Fibroblast of skin of back (primary cell): ENCODE measurements at regions not wholly inside any gene's neighbourhood (a gene's known extent, or its start where the extent isn't known, plus 50 kb on each side); places are given as distances from the start of the nearest gene placed in this dataset.
A peak's percentile ranks its signal among the peaks of the same experiment; 100 is the strongest.

Experiments
- DNase-seq: peaks from one replicate; pipeline ENCODE4 v3.0.0-alpha.2; 2013

- no peak for DNase-seq
Observed at GRCh38 chr5:163623524-163623923, 118.1 kb downstream of the MAT2B start.

DNA sequence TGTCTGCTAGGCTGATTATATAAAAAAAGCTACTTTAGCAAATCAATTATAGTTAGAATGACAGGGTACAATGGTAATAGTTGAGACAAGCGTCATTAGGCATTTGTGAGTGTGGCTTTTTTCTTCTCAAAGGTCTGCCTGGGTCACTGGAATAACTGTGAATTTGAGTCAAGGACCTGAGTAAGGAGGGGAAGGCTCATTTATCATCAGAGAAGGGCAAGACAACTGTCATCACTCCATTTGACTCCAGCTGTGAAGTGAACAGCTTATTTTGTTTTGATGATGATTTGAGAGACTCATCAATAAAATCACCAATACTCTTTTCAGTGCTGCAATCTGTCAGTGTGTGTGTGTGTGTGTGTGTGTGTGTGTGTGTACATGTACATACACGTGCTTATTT lies 118.6 kb downstream of the MAT2B start:
- no peak for DNase-seq

GRCh38 chr5:163624431-163624830 lies 119.0 kb downstream of the MAT2B start:
- no peak for DNase-seq

- DNase-seq: no peak
Observed at GRCh38 chr5:163626904-163627434, 121.5 kb downstream of the MAT2B start.

DNA sequence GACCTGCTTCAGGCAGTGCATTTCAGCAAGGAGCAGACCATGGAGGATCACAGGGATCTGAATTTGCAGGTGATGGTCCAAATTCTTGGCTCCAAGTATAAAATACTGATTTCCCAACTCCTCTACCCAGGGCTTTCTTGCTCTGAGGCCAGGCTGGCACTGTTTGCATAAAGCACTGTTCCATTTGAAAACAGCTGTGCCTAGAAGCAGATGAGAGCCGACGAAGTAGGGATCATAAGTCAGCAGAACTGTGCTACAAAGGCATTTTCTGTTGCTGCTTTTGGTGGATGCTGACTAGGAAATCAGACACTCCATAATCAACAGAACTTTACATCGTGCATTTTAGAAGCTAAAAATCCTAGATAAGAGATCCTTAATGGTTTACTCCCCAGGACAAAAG lies 126.4 kb downstream of the MAT2B start:
- DNase-seq: no peak

DNA sequence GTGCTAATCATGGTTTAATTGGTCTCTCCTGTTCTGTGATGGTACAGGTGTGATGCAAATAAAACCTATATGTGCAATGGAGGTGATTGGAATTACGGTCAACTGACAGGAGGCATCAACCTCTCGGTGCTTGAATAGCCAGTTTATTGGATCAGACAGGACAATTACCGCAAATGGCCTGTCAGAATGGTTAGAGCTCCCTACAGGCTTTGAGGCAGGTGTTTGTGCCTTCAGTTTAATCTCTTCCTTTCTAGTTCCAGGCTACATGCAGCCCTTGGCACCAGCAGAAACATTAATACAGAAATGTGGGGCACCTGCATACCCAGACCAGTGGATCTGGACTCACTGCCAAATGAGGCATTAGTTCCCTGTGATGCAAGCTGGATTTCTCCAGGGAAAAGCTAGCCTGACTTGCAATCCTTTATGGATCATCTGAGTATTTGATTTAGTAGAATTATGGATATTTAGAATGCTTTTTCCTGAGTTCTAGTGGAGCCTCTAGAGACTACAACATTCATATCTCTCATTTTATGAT lies 128.6 kb downstream of the MAT2B start:
- DNase-seq: no peak

DNA sequence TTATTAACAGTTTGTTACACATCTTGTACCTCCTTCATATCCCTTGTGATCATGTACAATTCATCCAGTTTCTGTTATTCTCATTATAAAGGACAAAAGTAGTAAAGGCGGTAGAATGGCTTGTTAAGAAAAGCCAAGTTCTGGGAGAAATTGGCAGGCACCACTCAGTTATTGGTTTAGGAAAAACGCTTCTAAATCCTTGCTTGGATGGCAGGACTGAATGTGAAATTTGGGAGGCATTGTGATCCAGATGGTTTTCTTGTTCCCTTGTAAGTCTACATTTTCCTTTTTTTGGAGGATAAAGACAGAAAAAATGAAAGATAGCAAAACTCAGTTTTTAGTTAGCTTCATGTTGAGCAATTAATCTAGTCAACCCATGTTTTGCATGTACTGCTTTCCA lies 130.2 kb downstream of the MAT2B start:
- DNase-seq: no peak

- DNase-seq: no peak
Observed at GRCh38 chr5:163642904-163643303, 137.5 kb downstream of the MAT2B start.

- no peak for DNase-seq
Observed at GRCh38 chr5:163645421-163646416, 140.3 kb downstream of the MAT2B start.

DNA sequence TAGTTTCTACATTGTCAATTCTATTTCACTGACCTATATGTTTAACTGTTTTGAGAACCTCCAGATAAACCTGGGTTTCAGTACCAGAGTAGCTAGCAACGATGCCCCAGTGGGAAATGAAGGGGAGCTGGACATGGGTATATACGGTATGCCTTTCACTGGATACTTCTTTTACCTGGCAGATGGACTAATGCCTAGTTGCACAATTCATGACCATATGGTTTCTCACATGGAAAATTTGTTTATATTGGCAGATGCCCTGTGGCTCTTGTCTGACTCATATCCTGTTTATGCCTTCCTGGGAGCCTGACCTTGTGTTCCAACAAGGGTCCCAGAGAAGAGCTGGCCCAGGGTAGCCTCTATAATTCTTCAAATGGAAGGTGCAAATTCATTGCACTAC lies 144.1 kb downstream of the MAT2B start:
- peak; percentile 5 for DNase-seq

GRCh38 chr5:163653526-163653925 lies 148.1 kb downstream of the MAT2B start:
- DNase-seq: no peak

DNA sequence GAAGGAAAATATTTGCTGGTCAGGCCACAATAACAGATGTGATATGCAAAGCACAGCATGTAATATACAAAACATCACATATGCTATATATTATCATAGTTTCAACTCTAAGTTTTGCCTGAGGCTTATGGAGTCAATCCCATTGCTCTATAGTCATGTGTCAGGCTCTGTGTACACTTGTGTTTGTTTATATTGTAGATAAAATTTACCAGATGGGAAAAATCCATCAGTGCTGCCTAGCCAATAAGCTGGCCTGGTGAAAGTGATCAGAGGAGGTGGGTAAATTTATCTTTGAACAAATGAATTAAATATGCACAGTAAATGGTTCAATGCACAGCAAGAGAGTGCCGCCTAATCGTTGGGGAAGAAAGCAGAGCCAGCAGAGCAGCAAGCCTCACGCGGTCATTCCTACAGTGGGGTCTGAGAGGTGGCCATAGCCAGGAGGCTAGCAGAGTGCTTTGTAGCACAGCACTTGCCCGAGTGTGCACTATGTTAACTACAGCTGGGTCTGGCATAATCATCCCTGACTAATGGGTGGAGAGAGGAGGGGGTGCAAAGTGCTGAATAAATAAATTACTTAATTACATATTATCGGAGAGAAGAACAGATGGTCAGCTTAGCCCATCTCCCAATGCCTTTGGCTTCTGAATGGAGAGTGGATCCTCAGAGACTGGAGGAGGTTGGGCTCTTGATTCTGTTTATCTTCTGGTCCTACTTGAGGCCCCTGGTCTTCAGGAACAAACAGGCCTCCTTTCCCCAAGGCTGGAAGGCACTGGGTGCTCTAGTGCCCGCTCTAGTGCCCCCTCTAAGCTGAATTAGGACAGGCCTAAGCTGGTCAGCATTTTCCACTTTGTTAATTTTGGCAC lies 153.5 kb downstream of the MAT2B start:
- no peak for DNase-seq

DNA sequence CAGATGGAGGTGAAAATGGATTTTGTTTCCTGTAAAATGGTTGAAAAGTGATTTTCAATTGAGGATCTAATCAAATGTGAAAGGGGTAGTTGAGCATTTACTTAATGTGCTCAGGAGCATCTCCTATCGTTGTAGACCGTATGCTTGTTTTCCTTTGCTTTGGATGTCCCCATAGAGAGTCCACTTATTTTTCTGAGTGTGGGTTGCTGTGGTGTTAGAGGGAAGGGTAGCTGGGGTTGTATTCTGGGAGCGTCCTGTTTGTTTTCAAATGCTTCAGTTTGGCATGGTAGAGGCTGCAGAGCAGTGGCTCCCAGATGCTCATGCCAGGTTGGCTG lies 154.1 kb downstream of the MAT2B start:
- DNase-seq: no peak

DNA sequence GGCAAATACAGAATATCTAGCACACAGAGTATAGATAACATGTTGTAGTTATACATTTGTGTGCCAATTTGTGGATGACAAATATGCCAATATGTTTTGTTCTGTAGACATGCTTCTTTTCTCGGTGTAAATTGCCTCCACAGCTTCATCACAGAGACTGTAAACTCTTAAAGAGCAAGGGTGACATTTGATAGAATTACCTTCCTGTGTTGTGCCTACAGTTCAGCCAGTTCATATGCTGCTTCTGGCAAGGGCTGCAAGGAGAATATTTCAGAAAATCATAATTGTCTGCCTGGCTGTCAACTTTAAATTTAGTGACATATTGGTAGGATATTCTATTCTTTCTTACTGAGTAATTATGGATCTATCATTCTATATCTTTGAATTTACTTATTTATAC lies 155.1 kb downstream of the MAT2B start:
- DNase-seq: no peak

DNA sequence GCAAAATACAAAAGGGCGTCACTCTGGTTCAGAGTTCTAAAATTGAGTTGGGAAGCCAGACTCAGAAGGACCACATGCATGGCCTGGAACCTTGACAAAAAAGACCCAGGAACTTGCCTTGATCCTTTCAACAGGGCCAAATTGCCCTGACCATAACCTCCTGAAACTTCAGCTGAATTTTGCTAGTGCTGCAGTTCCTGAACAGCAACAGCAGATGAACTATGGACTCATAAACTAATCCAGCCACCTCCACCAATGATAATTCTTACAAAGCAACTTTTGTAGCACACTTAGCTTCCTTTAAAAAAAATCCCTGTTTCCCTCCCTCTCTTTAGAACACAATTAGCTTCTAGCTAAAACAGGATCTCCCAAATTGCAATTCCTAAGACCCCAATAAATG lies 155.9 kb downstream of the MAT2B start:
- no peak for DNase-seq

- DNase-seq: no peak
Observed at GRCh38 chr5:163670036-163670435, 164.6 kb downstream of the MAT2B start.

DNA sequence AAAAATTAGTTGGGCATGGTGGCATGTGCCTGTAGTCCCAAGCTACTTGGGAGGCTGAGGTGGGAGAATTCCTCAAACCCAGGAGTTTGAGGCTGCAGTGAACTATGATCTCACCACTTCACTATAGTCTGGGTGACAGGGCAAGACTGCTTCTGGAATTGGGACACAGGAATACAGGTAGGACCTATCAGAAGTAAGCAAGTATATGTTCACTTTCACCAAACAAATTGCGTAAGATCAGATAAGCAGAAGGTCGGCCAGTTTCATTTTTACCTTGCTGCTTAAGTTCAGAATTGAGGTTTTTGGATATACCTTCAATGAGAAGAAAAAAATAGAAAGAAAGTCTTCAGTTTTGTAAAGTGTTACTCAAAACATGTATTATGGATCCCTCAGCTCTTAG lies 171.7 kb downstream of the MAT2B start:
- DNase-seq: no peak

- DNase-seq: no peak
Observed at GRCh38 chr5:163682234-163682633, 176.8 kb downstream of the MAT2B start.

- DNase-seq: no peak
Observed at GRCh38 chr5:163687414-163687813, 182.0 kb downstream of the MAT2B start.

DNA sequence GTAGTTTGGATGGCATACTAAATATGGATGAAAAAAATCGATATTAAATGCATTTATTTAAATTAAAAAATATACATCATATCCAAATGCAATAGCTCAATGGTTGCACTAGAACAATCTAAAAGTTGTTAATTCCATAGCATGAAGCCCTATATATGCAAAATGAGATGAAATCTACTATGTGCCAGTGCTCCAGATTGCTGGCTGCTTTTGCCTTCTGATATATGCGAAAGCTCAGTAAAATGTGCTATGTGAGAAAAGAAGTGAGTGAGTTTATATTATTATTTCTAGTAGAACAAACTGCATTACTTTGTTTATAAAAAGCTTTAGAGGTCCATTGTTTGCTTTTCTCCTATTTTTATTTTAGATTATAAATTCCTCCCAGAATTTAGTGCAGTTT lies 186.7 kb downstream of the MAT2B start:
- DNase-seq: no peak

DNA sequence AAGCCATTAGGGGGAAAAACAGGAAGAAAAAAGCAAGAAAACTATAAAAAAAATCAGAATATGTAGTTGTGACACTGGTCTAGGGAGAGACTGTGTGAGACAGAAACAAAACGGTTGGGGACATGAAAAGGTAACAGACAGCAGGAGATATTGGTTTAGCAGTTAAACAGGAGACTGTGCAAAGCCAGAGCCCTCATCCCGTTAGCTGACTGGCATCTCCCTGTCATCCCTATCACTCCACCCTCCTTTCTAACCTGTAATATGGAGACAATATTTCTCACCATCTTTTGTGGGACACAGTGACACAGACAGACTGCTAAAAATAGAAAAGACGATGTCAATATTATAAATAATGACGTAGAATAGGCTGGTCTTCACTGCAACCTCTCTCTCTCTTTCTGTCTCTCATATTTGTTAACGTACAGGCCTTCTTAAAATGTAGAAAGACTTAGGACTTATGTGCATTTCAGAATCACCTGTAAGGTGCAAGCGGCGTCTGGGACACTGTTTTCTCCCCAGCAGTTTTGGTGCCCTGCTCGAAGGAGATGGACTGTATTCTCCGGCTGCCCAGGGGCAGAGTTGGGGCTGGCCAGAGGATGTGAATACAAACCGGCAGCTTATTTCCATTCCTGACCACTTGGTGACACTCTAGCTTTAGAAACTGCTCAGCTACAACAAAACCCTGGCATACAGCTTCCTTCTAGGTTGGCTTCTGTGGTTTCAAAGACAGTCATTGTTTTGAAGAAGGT lies 190.6 kb downstream of the MAT2B start:
- DNase-seq: peak; percentile 78

- no peak for DNase-seq
Observed at GRCh38 chr5:163696579-163696887, 191.1 kb downstream of the MAT2B start.
